ENCODE measurements at regions not wholly inside any gene's neighbourhood (a gene's known extent, or its start where the extent isn't known, plus 50 kb on each side); places are given as distances from the start of the nearest gene placed in this dataset.

- Histone ChIP-seq H3K4me2 (ENCODE audit: low read length) (no peak overlapping the region), H3K9me3 (ENCODE audit: low read length) (no peaks in the 10 kb centered on the region), H3K79me2 (ENCODE audit: low read length) (no peaks in the 10 kb centered on the region), H3K27ac (ENCODE audit: low read length) (no peak overlapping the region), H3K9me2 (replicated peaks; ENCODE audit: low read length) (no peaks in the 10 kb centered on the region), H3K36me3 (ENCODE audit: low read depth, low read length) (no peaks in the 10 kb centered on the region), H3K4me3 (ENCODE audit: low read length) (no peak overlapping the region), H2AFZ (ENCODE audit: low read length) (no peak overlapping the region), H3F3A (ENCODE audit: low read length, unreplicated experiment) (no peaks in the 10 kb centered on the region), H3K9ac (ENCODE audit: low read length) (no peak overlapping the region), H4K20me1 (ENCODE audit: low read length) (no peaks in the 10 kb centered on the region), H3K27me3 (ENCODE audit: low read length) (no peaks in the 10 kb centered on the region), H3K4me1 (ENCODE audit: insufficient read depth, low read length) (no peaks in the 10 kb centered on the region)
- no TSS peak for BruUV-seq (replicated peaks)
- no peak for TF ChIP-seq EZH2phosphoT487 (IDR thresholded peaks at IDR 0.05; ENCODE audit: borderline replicate concordance, low read length)
- TF ChIP-seq EZH2 (IDR thresholded peaks at IDR 0.05; ENCODE audit: low read length, unreplicated experiment) = no peak
- TF ChIP-seq CTCF (conservative IDR thresholded peaks at IDR 0.05; ENCODE audit: low read depth, low read length) = no peak
- intact Hi-C loops (cut with micrococcal nuclease) = loop anchor here (2.0 kb wide), 1 partner anchor 183 kb away; no protein-coding TSS in a partner anchor
- no peak for ATAC-seq
- POLR2A ChIA-PET (ENCODE audit: unreplicated experiment) = no interaction called here
- CTCF ChIA-PET = no interaction called here
- no peak for DNase-seq
Measured at GRCh38 chr2:176453784-176454183, 184.5 kb downstream of the MTX2 start.

GRCh38 chr2:176454893-176455815 is 185.9 kb downstream of the MTX2 start:
- H3K36me3 ChIP-seq (ENCODE audit: low read depth, low read length) = no peaks in the 10 kb centered on the region
- H3K4me1 ChIP-seq (ENCODE audit: insufficient read depth, low read length) = no peaks in the 10 kb centered on the region
- H3K4me3 ChIP-seq (ENCODE audit: low read length) = no peak overlapping the region
- no TSS peak for BruUV-seq (replicated peaks)
- H3K9me3 ChIP-seq (ENCODE audit: low read length) = no peaks in the 10 kb centered on the region
- POLR2A ChIA-PET (ENCODE audit: unreplicated experiment) = interaction anchor here (0.6 kb wide), 1 partner anchor 246 kb away, joined by 6 read pairs; no protein-coding TSS in a partner anchor
- no peak overlapping the region for H3K4me2 ChIP-seq (ENCODE audit: low read length)
- no peaks in the 10 kb centered on the region for H3K79me2 ChIP-seq (ENCODE audit: low read length)
- H2AFZ ChIP-seq (ENCODE audit: low read length) = no peak overlapping the region
- no peak overlapping the region for H3K27ac ChIP-seq (ENCODE audit: low read length)
- TF ChIP-seq EZH2 (IDR thresholded peaks at IDR 0.05; ENCODE audit: low read length, unreplicated experiment) = no peak
- no peak for TF ChIP-seq EZH2phosphoT487 (IDR thresholded peaks at IDR 0.05; ENCODE audit: borderline replicate concordance, low read length)
- TF ChIP-seq CTCF (conservative IDR thresholded peaks at IDR 0.05; ENCODE audit: low read depth, low read length) = peak; percentile 92
- CTCF ChIA-PET = interaction anchor here (0.5 to 1.8 kb wide), 23 partner anchors 9 to 1083 kb away, joined by 3 to 52 read pairs (median 5); partner anchors contain the start of gene MTX2
- H3F3A ChIP-seq (ENCODE audit: low read length, unreplicated experiment) = no peaks in the 10 kb centered on the region
- intact Hi-C loops (cut with micrococcal nuclease) = loop anchor here (1.0 to 2.0 kb wide), 4 partner anchors 99 to 315 kb away; no protein-coding TSS in a partner anchor
- peak; percentile 92 for DNase-seq
- H3K9me2 ChIP-seq (replicated peaks; ENCODE audit: low read length) = no peaks in the 10 kb centered on the region
- no peaks in the 10 kb centered on the region for H3K27me3 ChIP-seq (ENCODE audit: low read length)
- H3K9ac ChIP-seq (ENCODE audit: low read length) = no peak overlapping the region
- peak; percentile 78 for ATAC-seq
- no peaks in the 10 kb centered on the region for H4K20me1 ChIP-seq (ENCODE audit: low read length)
